GM23338 (cell line): ENCODE measurements at regions not wholly inside any gene's neighbourhood (a gene's known extent, or its start where the extent isn't known, plus 50 kb on each side); places are given as distances from the start of the nearest gene placed in this dataset.

Experiments
- ATAC-seq: fragments of 200-7000 bp; cut with Tn5 transposase; 3 replicates; pipeline ENCODE4 v1.9.1; 2020
- DNase-seq: peaks from one replicate; pipeline ENCODE4 v3.0.0-alpha.2; 2015; ENCODE audit warnings: low spot score
- H2AFZ ChIP-seq: fragments of 200-600 bp; sonication (generic); 2 replicates; pipeline ENCODE4 v1.8.0; 2016; ENCODE audit warnings: antibody characterized with exemption, mild to moderate bottlenecking, moderate library complexity
- H3F3A ChIP-seq: fragments of 200-600 bp; sonication (generic); replicated peaks from 2 replicates; pipeline ENCODE4 v1.8.0; 2017; ENCODE audit warnings: antibody characterized with exemption, mixed run types, low read depth
- H3K27ac ChIP-seq: fragments of 200-600 bp; sonication (generic); 2 replicates; pipeline ENCODE4 v1.6.1; 2016; ENCODE audit warnings: low read depth
- H3K27me3 ChIP-seq: fragments of 200-600 bp; sonication (generic); 2 replicates; pipeline ENCODE4 v1.8.0; 2016; ENCODE audit warnings: mild to moderate bottlenecking, mixed run types, moderate library complexity; ENCODE audit not compliant: insufficient read depth
- H3K36me3 ChIP-seq: fragments of 200-600 bp; sonication (generic); 2 replicates; pipeline ENCODE4 v1.8.0; 2016; ENCODE audit warnings: mild to moderate bottlenecking; ENCODE audit not compliant: insufficient read depth
- H3K4me1 ChIP-seq: fragments of 200-600 bp; sonication (generic); 2 replicates; pipeline ENCODE4 v1.8.0; 2016; ENCODE audit warnings: mild to moderate bottlenecking, moderate library complexity; ENCODE audit not compliant: insufficient read depth
- H3K4me2 ChIP-seq: fragments of 200-600 bp; sonication (generic); 2 replicates; pipeline ENCODE4 v1.7.1; 2017; ENCODE audit warnings: mixed run types
- H3K4me3 ChIP-seq: fragments of 200-600 bp; sonication (generic); 2 replicates; pipeline ENCODE4 v1.6.1; 2016; ENCODE audit warnings: mixed run types
- H3K79me2 ChIP-seq: fragments of 200-600 bp; sonication (generic); replicated peaks from 2 replicates; pipeline ENCODE4 v1.8.0; 2017; ENCODE audit warnings: mild to moderate bottlenecking; ENCODE audit not compliant: insufficient read depth
- H3K9me2 ChIP-seq: fragments of 200-600 bp; sonication (generic); 2 replicates; pipeline ENCODE4 v1.8.0; 2017; ENCODE audit not compliant: insufficient read depth
- H4K20me1 ChIP-seq: fragments of 200-600 bp; sonication (generic); replicated peaks from 2 replicates; pipeline ENCODE4 v1.8.0; 2017; ENCODE audit warnings: mild to moderate bottlenecking; ENCODE audit not compliant: insufficient read depth
- H3K27ac Mint-ChIP-seq: 2 replicates; pipeline ENCODE4 v1.8.0; 2020; ENCODE audit warnings: inconsistent platforms, mild to moderate bottlenecking, moderate library complexity, mixed read lengths
- H3K27me3 Mint-ChIP-seq: 3 replicates; pipeline ENCODE4 v1.8.0; 2022; ENCODE audit warnings: low read depth, mild to moderate bottlenecking, moderate library complexity, mixed read lengths, inconsistent platforms; ENCODE audit not compliant: insufficient read depth, poor library complexity
- H3K36me3 Mint-ChIP-seq: 3 replicates; pipeline ENCODE4 v1.8.0; 2021; ENCODE audit warnings: low read depth, mild to moderate bottlenecking, inconsistent platforms, moderate library complexity, mixed read lengths
- H3K4me1 Mint-ChIP-seq: 3 replicates; pipeline ENCODE4 v1.8.0; 2020; ENCODE audit warnings: mild to moderate bottlenecking, inconsistent platforms, mixed read lengths
- H3K4me3 Mint-ChIP-seq: 3 replicates; pipeline ENCODE4 v1.8.0; 2021; ENCODE audit warnings: moderate library complexity, mild to moderate bottlenecking, inconsistent platforms, mixed read lengths
- H3K9me3 Mint-ChIP-seq: 3 replicates; pipeline ENCODE4 v1.8.0; 2020; ENCODE audit warnings: moderate library complexity, mild to moderate bottlenecking, inconsistent platforms, mixed read lengths
- CREB1 ChIP-seq: fragments of 250-450 bp; sonication (Bioruptor Pico); IDR thresholded peaks from 2 replicates; pipeline ENCODE4 v1.5.0; 2020; ENCODE audit warnings: low read depth, mild to moderate bottlenecking, moderate library complexity
- ETS1 ChIP-seq: IDR thresholded peaks from 2 replicates; pipeline ENCODE4 v1.6.1; 2016; ENCODE audit warnings: antibody characterized with exemption
- EZH2 ChIP-seq: fragments of 200-600 bp; sonication (generic); IDR thresholded peaks from one replicate; pipeline ENCODE4 v1.8.0; 2017; ENCODE audit warnings: antibody characterized with exemption, mild to moderate bottlenecking, low read depth; ENCODE audit not compliant: unreplicated experiment
- EZH2phosphoT487 ChIP-seq: fragments of 200-600 bp; sonication (generic); IDR thresholded peaks from one replicate; pipeline ENCODE4 v1.8.1; 2018; ENCODE audit warnings: antibody characterized with exemption; ENCODE audit not compliant: unreplicated experiment
- JUNB ChIP-seq: IDR thresholded peaks from one replicate; pipeline ENCODE4 v1.6.1; 2016; ENCODE audit warnings: antibody characterized with exemption; ENCODE audit not compliant: unreplicated experiment
- NANOG ChIP-seq: IDR thresholded peaks from 2 replicates; pipeline ENCODE4 v1.6.1; 2016; ENCODE audit warnings: antibody characterized with exemption, borderline replicate concordance
- POLR2AphosphoS5 ChIP-seq: IDR thresholded peaks from 2 replicates; pipeline ENCODE4 v1.6.1; 2016; ENCODE audit warnings: antibody characterized with exemption, low read depth
- REST ChIP-seq: IDR thresholded peaks from one replicate; pipeline ENCODE4 v1.6.1; 2018; ENCODE audit warnings: antibody characterized with exemption; ENCODE audit not compliant: unreplicated experiment
- STAT1 ChIP-seq: IDR thresholded peaks from one replicate; pipeline ENCODE4 v1.6.1; 2016; ENCODE audit warnings: antibody characterized with exemption; ENCODE audit not compliant: unreplicated experiment
- ZNF114 ChIP-seq: fragments of 250-450 bp; sonication (Bioruptor Pico); IDR thresholded peaks from 2 replicates; pipeline ENCODE4 v1.5.0; 2020; ENCODE audit warnings: mild to moderate bottlenecking, moderate library complexity
- ZNF331 ChIP-seq: fragments of 250-450 bp; sonication (Bioruptor Pico); IDR thresholded peaks from 2 replicates; pipeline ENCODE4 v1.5.0; 2020; ENCODE audit warnings: low read depth, mild to moderate bottlenecking, moderate library complexity
- ZNF462 ChIP-seq: fragments of 250-450 bp; sonication (Bioruptor Pico); IDR thresholded peaks from 2 replicates; pipeline ENCODE4 v1.5.0; 2020; ENCODE audit warnings: mild to moderate bottlenecking, moderate library complexity
- TF ChIP-seq, protein P1 (sequence below), 2 experiments: fragments of 200-600 bp in 1 of 2; sonication (generic) in 1 of 2; conservative IDR thresholded peaks; 2 replicates each; pipeline versions ENCODE4 v1.5.1 to v1.6.1; 2016 to 2017; ENCODE audit warnings: antibody characterized with exemption in 2 of 2, low read depth in 2 of 2, mild to moderate bottlenecking in 2 of 2, moderate library complexity in 1 of 2

DNA sequence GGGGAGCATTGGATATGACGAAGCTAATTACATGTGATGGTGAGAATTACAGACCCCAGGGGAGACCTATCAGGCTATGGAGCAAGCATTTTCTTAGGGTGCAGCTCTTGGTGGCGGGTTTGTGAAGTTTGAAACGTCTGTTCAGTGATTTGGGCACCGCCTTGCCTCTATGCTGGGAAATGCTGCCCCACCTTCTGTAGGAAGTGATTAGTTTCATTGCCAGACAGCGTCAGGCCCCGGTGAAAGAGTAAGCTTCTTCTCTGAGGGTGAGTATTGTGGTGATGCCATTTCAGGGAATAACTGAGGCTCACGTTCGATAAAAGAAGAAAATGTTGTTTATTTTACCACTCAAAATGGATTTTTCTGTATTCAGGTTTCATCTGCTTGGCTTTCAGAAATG, 186.2 kb upstream of the CDH2 start (continued):
- TF ChIP-seq EZH2 = no peak
- TF ChIP-seq ZNF462 (CRISPR knock-in tag) = no peak

DNA sequence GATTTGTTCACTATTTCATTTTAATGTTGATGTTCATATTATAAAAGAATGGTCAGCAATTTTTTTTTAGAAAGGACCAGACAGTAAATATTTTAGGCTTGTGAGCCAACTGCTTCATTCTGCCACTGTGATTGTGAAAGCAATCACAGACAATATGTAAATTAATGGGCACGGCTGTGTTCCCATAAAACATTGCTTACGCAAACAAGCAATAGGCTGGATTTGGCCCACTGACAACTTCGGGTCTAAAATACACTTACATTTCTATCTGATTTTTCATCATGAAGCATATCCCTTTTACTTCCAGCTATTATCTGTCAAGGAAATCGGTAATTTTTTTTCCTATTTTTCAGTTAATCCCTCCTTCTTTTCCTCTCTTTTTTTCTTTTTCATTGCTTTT, 182.2 kb upstream of the CDH2 start:
- Histone ChIP-seq H3K79me2 (no peaks in the 10 kb centered on the region), H2AFZ (no peak overlapping the region), H3K4me3 (no peak overlapping the region), H3K27me3 (no peaks in the 10 kb centered on the region), H3F3A (no peaks in the 10 kb centered on the region), H3K9me2 (no peaks in the 10 kb centered on the region), H3K4me1 (no peaks in the 10 kb centered on the region), H4K20me1 (no peaks in the 10 kb centered on the region), H3K36me3 (no peaks in the 10 kb centered on the region), H3K27ac (no peak overlapping the region), H3K4me2 (no peak overlapping the region)
- Mint-ChIP-seq H3K9me3 (peaks cover 8% of the 10 kb centered on the region; the same call in 1 of the 3 replicates), H3K27me3 (no peaks in the 10 kb centered on the region), H3K36me3 (no peaks in the 10 kb centered on the region), H3K27ac (no peak overlapping the region), H3K4me1 (no peaks in the 10 kb centered on the region; the same call in 2 of the 3 replicates), H3K4me3 (no peak overlapping the region)
- DNase-seq = no peak
- ATAC-seq = no peak
- TF ChIP-seq, protein P1, sequence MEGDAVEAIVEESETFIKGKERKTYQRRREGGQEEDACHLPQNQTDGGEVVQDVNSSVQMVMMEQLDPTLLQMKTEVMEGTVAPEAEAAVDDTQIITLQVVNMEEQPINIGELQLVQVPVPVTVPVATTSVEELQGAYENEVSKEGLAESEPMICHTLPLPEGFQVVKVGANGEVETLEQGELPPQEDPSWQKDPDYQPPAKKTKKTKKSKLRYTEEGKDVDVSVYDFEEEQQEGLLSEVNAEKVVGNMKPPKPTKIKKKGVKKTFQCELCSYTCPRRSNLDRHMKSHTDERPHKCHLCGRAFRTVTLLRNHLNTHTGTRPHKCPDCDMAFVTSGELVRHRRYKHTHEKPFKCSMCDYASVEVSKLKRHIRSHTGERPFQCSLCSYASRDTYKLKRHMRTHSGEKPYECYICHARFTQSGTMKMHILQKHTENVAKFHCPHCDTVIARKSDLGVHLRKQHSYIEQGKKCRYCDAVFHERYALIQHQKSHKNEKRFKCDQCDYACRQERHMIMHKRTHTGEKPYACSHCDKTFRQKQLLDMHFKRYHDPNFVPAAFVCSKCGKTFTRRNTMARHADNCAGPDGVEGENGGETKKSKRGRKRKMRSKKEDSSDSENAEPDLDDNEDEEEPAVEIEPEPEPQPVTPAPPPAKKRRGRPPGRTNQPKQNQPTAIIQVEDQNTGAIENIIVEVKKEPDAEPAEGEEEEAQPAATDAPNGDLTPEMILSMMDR (conservative IDR thresholded peaks at IDR 0.05; ENCODE audit: low read depth in 2 of 2) = no peak
- TF ChIP-seq JUNB = no peak
- no peak for TF ChIP-seq EZH2
- TF ChIP-seq NANOG = no peak
- TF ChIP-seq EZH2phosphoT487 = no peak
- TF ChIP-seq ZNF114 (CRISPR knock-in tag) = no peak
- TF ChIP-seq STAT1 = no peak
- no peak for TF ChIP-seq ZNF331 (CRISPR knock-in tag)
- TF ChIP-seq ETS1 = no peak
- no peak for TF ChIP-seq POLR2AphosphoS5
- TF ChIP-seq REST = no peak
- TF ChIP-seq CREB1 = no peak
